Body of pancreas (tissue), 4 donors: ENCODE measurements at regions not wholly inside any gene's neighbourhood (a gene's known extent, or its start where the extent isn't known, plus 50 kb on each side); places are given as distances from the start of the nearest gene placed in this dataset.

ENCODE experiments used
- CTCF ChIP-seq, 7 experiments: fragments of 450-650 bp in 4 of 7; fragments of 200-600 bp in 3 of 7; sonication (generic) in 3 of 7; IDR thresholded peaks; one replicate each; pipeline ENCODE4 v1.5.1; 2016 to 2019; ENCODE audit warnings: antibody characterized with exemption in 7 of 7
- POLR2A ChIP-seq, 3 donors: fragments of 450-650 bp; IDR thresholded peaks; one replicate each; pipeline ENCODE4 v1.6.1; 2016; ENCODE audit warnings: antibody characterized with exemption in 3 of 3, mild to moderate bottlenecking in 2 of 3

GRCh38 chr2:142819411-142819810 lies 58.1 kb upstream of the KYNU start:
- TF ChIP-seq CTCF (IDR thresholded peaks at IDR 0.05), result no peak
- no peak for TF ChIP-seq POLR2A (IDR thresholded peaks at IDR 0.05)
